GM18951 (cell line): ENCODE measurements at regions not wholly inside any gene's neighbourhood (a gene's known extent, or its start where the extent isn't known, plus 50 kb on each side); places are given as distances from the start of the nearest gene placed in this dataset.
"Not testable (repeated sequence)": the region's sequence is repeated elsewhere in the genome, so short reads cannot be mapped to it uniquely, and the experiment has no call there.

Source experiments
- POLR2A ChIP-seq: IDR thresholded peaks from 4 replicates; pipeline ENCODE4 v1.6.1; 2011; ENCODE audit warnings: mild to moderate bottlenecking; ENCODE audit not compliant: insufficient read length, insufficient read depth; ENCODE audit errors: extremely low read depth
- in situ Hi-C: fragments of 300-500 bp; cut with MboI; formaldehyde crosslinking; loops from one replicate; pipeline ENCODE4 v1.12.0; 2022; ENCODE audit warnings: low sequenced_read_pairs, mixed read lengths, inconsistent platforms; ENCODE audit not compliant: unreplicated experiment

GRCh38 chr1:47651311-47652089 lies 213.7 kb downstream of the FOXD2 start:
- in situ Hi-C loops = no loop called here
- no peak for TF ChIP-seq POLR2A

- in situ Hi-C loops = no loop called here
- TF ChIP-seq POLR2A = no peak
Observed at GRCh38 chr1:47655521-47656300, 217.9 kb downstream of the FOXD2 start.

- TF ChIP-seq POLR2A = no peak
- in situ Hi-C loops = no loop called here
Observed at GRCh38 chr1:47656719-47657685, 219.2 kb downstream of the FOXD2 start.

DNA sequence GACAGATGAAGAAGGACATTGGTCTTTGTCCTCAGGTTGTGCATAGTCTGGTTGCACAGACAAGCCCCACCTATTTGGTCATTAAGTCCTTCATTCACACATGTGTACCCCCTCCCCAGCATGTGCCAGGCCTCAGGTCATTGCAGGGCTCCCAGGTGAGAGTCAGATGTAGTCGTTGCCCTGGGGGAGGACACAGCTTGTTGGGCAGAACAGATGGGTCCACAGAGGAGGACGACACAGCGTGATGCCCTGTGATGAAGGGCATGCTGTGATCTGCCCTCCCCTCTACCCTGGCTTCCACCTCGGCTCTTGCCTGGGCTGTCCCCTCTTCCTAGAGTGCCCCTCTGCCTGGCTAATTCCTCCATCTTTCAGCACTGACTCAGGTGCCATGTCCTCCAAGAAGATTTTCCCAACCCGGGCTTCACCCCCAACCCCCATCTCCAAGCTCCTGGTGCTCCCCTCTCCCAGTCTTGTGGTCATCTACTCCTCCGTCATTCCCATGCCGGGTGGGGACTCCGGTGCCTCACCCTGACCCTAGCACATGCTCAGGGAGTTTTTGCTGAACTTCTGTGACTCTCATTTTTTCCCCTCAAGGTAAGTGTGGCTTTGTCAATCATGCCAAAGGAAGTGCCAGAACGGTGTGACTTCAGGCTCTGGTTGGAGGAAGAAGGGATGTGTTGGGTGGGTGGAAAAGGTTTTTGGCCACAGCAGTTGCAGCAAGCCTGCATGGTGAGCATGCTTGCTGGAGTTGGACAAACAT lies 220.5 kb downstream of the FOXD2 start:
- TF ChIP-seq POLR2A = no peak
- in situ Hi-C loops = no loop called here

- TF ChIP-seq POLR2A = no peak
- in situ Hi-C loops = no loop called here
Observed at GRCh38 chr1:47659146-47659545, 221.3 kb downstream of the FOXD2 start.

DNA sequence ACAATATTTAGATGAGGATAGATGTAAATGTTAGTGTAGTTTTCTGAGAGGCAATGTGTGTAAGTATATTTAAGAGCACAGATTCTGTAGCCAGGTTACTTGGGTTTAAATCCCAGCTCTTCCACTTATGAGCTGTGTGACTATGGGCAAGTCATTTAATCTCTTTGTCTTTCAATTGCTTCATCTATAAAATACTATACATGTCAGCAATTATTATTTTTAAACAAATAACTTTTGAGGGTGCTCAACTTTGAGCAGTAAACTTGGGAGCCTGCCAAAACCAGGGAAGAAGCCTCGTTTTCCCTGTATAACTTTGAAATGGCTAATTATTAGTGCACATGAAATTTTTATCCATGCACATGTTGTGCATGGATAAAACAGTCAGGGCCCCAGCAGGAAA lies 222.8 kb downstream of the FOXD2 start:
- in situ Hi-C loops = no loop called here
- TF ChIP-seq POLR2A = no peak

DNA sequence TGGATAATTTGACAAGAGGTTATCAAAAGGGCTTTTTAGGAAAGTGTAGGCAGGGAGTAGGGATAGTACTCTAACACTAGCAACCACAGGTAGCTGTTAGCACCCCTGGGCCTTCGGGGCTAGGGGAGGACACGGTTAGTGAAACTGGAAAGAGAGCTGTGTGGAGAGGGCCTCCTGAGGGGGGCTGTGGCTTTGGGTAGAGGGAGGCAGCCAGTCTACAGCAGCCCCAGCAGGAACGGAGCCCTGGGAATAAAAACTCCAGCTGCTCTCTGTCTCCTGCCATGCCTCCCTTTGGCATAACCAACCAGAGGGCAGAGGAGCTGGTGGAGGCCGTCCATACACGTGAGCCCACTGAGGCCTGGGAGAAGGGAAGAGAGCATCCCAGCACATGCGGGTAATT lies 223.2 kb downstream of the FOXD2 start:
- in situ Hi-C loops = no loop called here

DNA sequence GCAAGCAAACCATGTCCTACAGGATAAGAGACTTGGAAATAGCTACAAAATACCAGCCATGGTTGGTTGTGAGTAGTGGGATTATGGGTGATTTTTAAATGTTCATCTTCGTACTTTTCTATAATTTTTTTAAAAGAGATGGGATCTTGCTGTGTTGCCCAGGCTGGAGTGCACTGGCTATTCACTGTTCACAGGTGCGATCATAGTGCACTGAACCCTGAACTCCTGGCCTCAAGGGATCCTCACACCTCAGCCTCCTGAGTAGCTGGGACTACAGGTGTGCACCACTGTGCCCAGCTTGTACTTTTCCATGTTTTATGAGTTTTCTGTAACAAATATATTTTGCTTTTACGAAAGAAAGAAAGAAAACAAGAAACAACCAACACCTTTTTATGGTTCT lies 224.2 kb downstream of the FOXD2 start:
- in situ Hi-C loops = no loop called here
- TF ChIP-seq POLR2A = no peak

More for the DNA sequence above, 223.2 kb downstream of the FOXD2 start:
- no peak for TF ChIP-seq POLR2A

DNA sequence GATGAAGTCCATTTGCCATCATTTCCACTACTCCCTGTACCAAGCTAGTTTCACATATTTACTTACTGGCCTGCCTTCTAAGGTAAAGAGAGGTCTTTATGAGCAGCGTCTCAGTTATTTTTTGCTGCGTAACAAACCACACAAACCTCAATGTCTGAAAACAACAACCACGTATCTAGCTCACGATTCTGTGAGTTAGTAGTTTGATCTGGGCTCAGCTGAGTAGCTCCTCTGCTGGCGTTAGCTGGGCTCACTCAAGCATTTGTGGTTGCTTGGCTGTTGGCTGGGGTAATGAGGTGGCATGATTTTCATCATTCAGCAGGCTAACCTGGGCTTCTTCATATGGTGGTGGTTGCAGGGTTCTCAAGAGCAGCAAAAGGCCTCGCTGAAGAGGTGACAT lies 225.4 kb downstream of the FOXD2 start:
- in situ Hi-C loops = no loop called here
- no peak for TF ChIP-seq POLR2A

DNA sequence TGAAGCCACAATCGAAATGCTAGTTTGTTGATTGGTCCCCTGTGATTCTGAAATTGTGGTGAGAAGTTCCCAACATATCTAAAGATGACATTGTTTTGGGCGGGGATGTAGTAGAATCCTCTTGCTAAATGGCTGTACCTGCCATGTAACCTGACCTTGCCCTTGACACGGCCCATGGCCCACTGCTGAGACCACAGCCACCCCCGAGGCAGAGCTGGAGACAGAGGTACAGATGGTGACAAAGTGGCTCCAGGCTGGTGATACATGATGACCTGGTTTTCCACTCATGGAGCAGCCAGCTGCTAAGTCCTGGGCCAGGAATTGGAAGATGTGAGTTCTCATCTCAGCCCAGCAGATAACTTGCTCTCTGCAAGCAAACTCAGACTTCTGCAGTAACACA lies 226.5 kb downstream of the FOXD2 start:
- no peak for TF ChIP-seq POLR2A
- in situ Hi-C loops = no loop called here

GRCh38 chr1:47664896-47665295 lies 227.1 kb downstream of the FOXD2 start:
- in situ Hi-C loops = not testable (repeated sequence)

DNA sequence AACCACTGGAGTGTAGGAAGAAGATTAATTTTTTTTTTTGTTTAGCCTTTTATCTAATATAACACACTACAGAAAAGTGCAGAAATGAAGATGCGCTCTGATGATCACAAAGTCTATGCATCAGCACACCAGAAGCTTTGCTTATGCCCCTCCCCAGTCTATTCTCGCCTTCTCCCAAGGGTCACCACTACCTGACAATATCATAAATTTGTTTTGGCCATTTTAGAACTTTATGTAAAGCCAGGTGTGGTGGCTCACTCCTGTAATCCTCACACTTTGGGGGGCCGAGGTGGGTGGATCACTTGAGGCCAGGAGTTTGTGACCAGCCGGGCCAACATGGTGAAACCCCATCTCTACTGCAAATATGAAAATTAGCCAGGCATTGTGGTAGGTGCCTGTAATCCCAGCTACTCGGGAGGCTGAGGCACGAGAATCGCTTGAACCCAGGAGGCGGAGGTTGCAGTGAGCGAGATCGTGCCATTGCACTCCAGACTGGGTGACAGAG lies 231.3 kb downstream of the FOXD2 start:
- TF ChIP-seq POLR2A = no peak
- in situ Hi-C loops = no loop called here
